ENCODE measurements at regions not wholly inside any gene's neighbourhood (a gene's known extent, or its start where the extent isn't known, plus 50 kb on each side); places are given as distances from the start of the nearest gene placed in this dataset.

GRCh38 chr4:3849140-3849539 is 83.0 kb downstream of the ADRA2C start:
- H3K9me3 ChIP-seq, result no peaks in the 10 kb centered on the region
- no peaks in the 10 kb centered on the region for H3K36me3 ChIP-seq (ENCODE audit: low read depth, missing control alignments)
- intact Hi-C loops (cut with DNase I; ENCODE audit: low total_unique reads), result no loop called here
- H3K4me3 ChIP-seq, result no peak overlapping the region
- H3K27me3 ChIP-seq, result no peaks in the 10 kb centered on the region
- H3K27ac ChIP-seq, result no peak overlapping the region
- no peak for DNase-seq
- no peaks in the 10 kb centered on the region for H3K4me1 ChIP-seq
- TF ChIP-seq POLR2A (IDR thresholded peaks at IDR 0.05) (no peak), CTCF (IDR thresholded peaks at IDR 0.05) (no peak)

- no peaks in the 10 kb centered on the region for H3K27me3 ChIP-seq
- no peak overlapping the region for H3K4me3 ChIP-seq
- TF ChIP-seq POLR2A (IDR thresholded peaks at IDR 0.05) (no peak), CTCF (IDR thresholded peaks at IDR 0.05) (no peak)
- H3K9me3 ChIP-seq, result no peaks in the 10 kb centered on the region
- no peak for DNase-seq
- H3K27ac ChIP-seq, result no peak overlapping the region
- WGBS, 2 donors, result 83 to 87% methylated on average over 1 of the region's 1 CpG
- intact Hi-C loops (cut with DNase I; ENCODE audit: low total_unique reads), result no loop called here
- H3K36me3 ChIP-seq (ENCODE audit: low read depth, missing control alignments), result no peaks in the 10 kb centered on the region
- no peaks in the 10 kb centered on the region for H3K4me1 ChIP-seq
Measured at GRCh38 chr4:3850128-3850527, 83.9 kb downstream of the ADRA2C start.

GRCh38 chr4:3851211-3851610 is 85.0 kb downstream of the ADRA2C start:
- Histone ChIP-seq H3K27ac (no peak overlapping the region), H3K27me3 (no peaks in the 10 kb centered on the region), H3K36me3 (ENCODE audit: low read depth, missing control alignments) (no peaks in the 10 kb centered on the region), H3K4me3 (no peak overlapping the region), H3K4me1 (no peaks in the 10 kb centered on the region), H3K9me3 (no peaks in the 10 kb centered on the region)
- DNase-seq, result no peak
- WGBS, 2 donors, result 48 to 62% methylated on average over 6 of the region's 6 CpGs
- intact Hi-C loops (cut with DNase I; ENCODE audit: low total_unique reads), result no loop called here
- TF ChIP-seq POLR2A (IDR thresholded peaks at IDR 0.05) (no peak), CTCF (IDR thresholded peaks at IDR 0.05) (no peak)

GRCh38 chr4:3851881-3852280 is 85.7 kb downstream of the ADRA2C start:
- Histone ChIP-seq H3K27me3 (no peaks in the 10 kb centered on the region), H3K36me3 (ENCODE audit: low read depth, missing control alignments) (no peaks in the 10 kb centered on the region), H3K4me1 (no peaks in the 10 kb centered on the region), H3K27ac (no peak overlapping the region), H3K4me3 (no peak overlapping the region), H3K9me3 (no peaks in the 10 kb centered on the region)
- intact Hi-C loops (cut with DNase I; ENCODE audit: low total_unique reads), result no loop called here
- TF ChIP-seq POLR2A (IDR thresholded peaks at IDR 0.05) (no peak), CTCF (IDR thresholded peaks at IDR 0.05) (no peak)
- 62 to 67% methylated on average over 10 of the region's 10 CpGs for WGBS, 2 donors
- DNase-seq, result no peak

- Histone ChIP-seq H3K4me1 (no peaks in the 10 kb centered on the region), H3K36me3 (ENCODE audit: low read depth, missing control alignments) (no peaks in the 10 kb centered on the region), H3K27me3 (no peaks in the 10 kb centered on the region), H3K4me3 (no peak overlapping the region), H3K27ac (no peak overlapping the region), H3K9me3 (no peaks in the 10 kb centered on the region)
- WGBS, 2 donors, result 84 to 87% methylated on average over 11 of the region's 11 CpGs
- TF ChIP-seq CTCF (IDR thresholded peaks at IDR 0.05) (no peak), POLR2A (IDR thresholded peaks at IDR 0.05) (no peak)
- no peak for DNase-seq
- intact Hi-C loops (cut with DNase I; ENCODE audit: low total_unique reads), result no loop called here
Measured at GRCh38 chr4:3852309-3852708, 86.1 kb downstream of the ADRA2C start.
